Medulla oblongata (tissue), 1 donor: ENCODE measurements at regions not wholly inside any gene's neighbourhood (a gene's known extent, or its start where the extent isn't known, plus 50 kb on each side); places are given as distances from the start of the nearest gene placed in this dataset.

Experiments
- DNase-seq: peaks from one replicate; pipeline ENCODE4 v3.0.0-alpha.2; 2015; ENCODE audit errors: extremely low spot score

DNA sequence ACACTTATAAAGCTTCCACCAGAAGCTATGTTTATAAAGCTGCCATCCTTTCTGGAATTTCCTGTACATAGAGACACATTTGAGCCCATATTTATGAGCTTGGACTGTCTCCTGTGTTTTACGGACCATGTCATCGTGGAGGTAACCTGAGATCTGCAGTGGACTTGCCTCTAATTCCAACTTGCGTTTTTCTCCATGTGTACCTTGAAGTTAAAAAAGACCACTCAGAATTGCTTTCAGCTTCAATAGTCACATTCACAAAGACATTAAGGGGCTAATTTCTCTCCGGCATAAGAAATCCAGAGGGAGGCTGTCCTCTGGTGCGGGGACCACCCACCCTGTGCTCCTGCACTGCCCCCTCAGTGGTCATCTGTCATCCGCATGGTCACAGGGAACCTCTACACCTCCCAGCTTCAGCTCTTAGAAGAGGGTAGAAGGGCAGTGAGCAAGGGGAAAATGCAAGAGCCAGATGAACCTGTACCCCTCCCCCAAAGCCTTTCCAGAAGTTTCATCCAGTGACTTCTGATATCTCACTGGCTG lies 521.4 kb upstream of the CAMK1G start:
- no peak for DNase-seq

DNA sequence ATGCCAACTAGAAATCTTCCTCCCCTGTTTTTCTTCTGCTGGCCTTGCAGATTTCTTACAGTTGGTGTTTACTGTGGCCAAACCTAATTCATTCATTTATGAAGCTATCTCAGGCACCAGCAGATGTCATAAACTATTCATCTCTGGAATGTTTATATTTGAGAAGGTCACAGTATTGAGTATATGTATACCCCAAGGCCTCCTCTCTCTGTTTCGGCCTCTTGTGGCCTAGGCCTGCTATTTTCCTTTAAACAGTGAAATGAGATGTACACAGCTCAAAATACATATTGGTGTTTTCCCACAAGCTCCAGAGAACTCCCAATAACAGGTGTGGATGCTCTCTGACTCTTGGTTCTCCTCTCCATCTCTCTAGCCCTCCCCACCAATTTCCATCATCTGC lies 520.7 kb upstream of the CAMK1G start:
- no peak for DNase-seq

DNA sequence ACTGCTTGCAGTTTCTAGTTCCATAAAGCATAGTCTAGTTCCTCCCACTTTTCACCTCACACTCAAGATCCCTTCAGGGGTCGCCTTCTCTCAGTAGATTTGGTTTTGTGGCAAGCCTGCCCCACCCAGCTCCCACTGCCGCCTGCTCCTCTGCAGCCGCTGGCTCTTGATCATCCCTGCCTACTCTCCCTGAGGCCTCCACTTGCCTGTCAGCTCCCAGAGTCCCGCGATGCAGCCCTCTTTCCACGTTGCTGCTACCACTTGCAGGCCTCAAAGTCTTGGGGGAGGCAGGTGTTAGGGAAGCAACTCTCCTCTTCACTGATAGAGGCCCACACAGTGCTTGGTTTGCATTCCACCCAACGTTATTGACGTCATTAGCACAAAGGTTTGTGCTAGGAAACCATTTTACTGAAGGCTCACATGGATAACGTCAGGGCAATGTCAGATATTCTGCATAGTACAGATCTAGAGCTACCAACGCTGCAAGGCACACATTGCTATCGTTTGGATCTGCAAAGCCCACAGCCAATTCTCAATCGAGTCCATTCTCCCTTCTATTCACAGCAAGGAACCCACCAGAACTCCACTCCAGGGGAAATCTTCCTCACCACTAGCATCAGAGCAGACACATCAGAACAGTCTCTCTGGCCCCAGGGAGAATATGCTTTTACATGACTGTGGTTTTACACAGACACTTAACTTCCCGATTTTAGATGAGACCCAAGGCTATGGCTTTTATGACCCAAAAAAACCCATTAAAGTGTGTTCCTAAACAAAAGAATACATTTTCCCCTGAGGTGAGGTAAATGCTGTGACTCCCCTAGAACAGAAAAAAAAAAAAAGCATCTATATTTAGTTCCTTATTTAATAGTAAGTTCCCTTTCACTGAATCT lies 519.5 kb upstream of the CAMK1G start:
- DNase-seq: no peak

DNA sequence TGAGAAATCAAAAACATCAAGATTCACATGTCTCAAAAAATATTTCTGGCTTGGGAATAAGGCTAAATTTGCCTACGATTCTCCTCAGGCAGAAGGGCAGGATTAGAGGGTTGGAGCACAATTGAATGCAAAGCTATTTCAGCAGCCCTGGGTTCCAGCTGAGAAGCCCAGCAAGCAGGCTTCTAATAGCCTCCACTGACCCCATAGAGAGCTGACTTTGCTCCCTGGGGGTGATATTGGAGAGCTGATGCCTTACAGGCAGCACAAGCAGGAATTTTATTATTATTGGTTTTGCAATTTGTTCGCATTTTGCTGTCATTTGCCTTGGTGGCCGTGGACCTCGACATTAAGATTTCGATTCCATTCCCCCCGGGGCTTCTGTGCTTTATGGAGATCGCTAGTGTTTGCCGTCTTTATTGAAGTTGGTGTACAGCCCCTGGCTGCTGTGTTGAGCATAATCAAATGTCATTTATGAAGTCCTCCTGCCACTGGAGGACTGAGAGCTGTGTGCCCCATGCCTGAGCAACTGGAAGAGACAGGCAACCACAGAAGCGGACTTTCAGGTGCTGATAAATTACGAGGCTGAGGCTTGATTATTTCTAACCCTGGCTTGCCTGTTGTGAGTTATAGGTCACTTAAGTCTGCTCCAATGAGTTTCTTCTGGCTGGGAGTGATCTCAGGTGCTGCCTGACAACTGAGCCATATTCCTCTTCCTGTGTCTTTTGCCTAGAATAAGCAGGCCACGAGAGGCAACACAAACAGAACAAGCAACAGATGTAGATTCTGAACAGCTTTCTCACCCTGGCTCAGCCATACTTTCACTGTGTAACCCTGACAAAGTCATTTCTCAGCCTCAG lies 518.4 kb upstream of the CAMK1G start:
- no peak for DNase-seq

GRCh38 chr1:209072481-209072880 lies 511.0 kb upstream of the CAMK1G start:
- no peak for DNase-seq

DNA sequence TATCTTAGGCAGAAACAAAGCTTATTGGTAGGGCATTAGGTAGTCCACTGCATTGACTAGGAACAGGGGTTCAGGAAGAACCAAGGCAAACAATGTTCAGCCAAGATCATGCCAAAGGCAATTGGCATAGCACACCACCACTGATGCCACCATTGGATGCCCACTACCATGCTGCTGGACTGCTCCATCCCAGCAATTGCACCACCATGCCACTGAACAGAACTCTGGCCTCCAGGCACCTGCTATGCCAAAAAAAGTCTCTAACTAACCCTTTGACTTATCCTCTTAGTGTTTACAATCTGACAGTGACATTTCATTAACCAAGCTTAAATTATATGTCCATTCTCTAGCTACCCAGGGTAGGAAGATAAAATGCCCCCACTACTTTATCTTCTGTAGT lies 509.6 kb upstream of the CAMK1G start:
- DNase-seq: no peak

- no peak for DNase-seq
Measured at GRCh38 chr1:209074575-209075250, 508.8 kb upstream of the CAMK1G start.

GRCh38 chr1:209076688-209077087 lies 506.8 kb upstream of the CAMK1G start:
- no peak for DNase-seq

GRCh38 chr1:209080170-209080781 lies 503.2 kb upstream of the CAMK1G start:
- DNase-seq: no peak

- DNase-seq: no peak
Measured at GRCh38 chr1:209086486-209087192, 496.9 kb upstream of the CAMK1G start.

DNA sequence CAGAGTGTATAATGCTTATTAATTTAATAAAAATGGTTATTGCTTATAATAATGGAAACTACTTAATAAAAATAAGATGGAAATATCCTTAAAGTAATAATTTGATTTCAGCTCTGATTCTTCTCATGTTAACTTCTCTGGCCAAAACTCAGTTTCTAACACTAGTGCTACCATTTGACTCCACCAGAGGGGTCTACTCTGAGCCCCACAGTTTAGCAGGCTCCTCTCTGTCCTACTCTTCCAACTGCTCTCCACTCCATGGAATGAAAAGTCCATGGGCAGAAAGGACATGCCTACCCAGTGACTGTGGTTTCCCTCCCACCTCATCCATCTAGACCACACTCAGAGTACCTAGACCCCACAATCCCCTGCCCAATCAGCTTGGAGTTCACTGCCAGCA lies 489.1 kb upstream of the CAMK1G start:
- DNase-seq: no peak

- DNase-seq: no peak
Measured at GRCh38 chr1:209095627-209096595, 487.6 kb upstream of the CAMK1G start.

DNA sequence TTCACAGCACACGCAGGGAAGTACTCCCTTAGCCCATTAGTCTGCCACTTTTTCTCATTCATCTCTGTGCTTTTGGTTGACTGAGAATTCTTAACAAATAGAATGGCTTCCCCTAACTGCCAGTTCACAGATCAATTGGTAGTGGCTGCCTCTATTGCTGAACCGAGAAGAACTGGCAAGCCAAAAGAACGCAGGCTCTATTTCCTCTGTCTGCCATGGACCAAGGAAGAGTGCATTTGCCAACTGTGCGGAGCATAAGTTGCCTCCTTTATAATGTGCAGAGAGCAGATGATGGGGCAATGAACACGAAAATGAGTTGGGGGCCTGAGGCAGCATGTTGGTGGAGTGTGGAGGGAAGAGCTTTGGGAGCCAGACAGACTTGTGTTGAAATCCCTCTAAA lies 483.1 kb upstream of the CAMK1G start:
- no peak for DNase-seq

DNA sequence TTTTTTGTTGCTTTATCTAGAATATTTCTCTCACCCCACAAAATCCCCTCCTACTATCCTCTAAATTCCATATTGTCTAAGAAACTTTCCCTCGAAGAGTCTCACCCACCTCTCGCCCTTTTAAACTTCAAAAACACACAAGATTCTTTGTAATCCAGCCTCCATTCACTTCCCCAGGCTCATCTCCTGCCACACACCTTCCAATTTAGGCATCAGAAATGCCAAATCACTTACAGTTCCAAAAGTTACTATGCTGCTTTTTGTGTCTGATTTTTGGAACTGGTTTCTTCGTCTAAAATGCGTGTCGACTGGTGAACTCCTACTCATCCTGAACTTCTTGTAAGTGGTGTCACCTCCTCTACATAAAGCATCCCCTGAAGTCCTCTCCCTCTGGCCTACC lies 482.4 kb upstream of the CAMK1G start:
- no peak for DNase-seq

- no peak for DNase-seq
Measured at GRCh38 chr1:209102120-209102519, 481.4 kb upstream of the CAMK1G start.

- DNase-seq: no peak
Measured at GRCh38 chr1:209102531-209102930, 481.0 kb upstream of the CAMK1G start.

DNA sequence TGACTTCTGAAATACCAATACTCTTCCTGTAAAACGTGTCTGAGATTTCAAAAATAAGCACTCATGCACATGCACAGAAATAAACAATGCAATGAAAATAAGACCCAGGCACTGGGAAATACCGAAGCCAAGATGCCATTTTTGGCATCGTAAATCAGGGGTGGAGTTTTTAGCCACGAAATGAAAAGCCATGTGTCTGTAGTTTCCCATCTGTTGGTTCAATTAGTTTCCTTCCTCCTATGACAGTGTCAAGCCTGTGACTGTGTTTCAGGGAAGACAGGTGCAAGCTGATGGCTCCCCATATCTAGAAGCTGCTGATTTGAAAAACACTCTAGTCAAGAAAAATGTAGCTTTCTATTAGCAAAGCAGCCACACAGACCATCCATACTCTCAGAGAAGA lies 480.4 kb upstream of the CAMK1G start:
- no peak for DNase-seq

DNA sequence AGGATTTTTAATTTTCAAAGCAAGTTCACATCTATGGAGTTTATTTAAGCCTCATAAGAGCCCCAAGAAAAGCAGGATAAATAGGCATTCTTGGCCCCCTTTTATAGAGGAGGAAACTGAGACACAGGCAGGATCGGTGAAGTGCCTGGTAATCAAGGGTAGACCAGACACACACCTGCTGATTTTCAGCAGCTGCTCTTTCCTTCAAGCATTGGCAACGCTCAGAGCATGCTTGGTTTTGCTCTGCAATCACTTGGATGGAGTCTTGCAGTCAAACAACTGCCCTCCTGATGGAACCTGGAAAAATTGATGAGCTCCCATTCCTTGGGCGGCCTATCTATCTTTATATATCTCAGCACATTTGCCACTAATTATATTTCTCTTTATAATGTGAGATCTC lies 478.9 kb upstream of the CAMK1G start:
- no peak for DNase-seq

- DNase-seq: no peak
Measured at GRCh38 chr1:209105701-209106100, 477.8 kb upstream of the CAMK1G start.

DNA sequence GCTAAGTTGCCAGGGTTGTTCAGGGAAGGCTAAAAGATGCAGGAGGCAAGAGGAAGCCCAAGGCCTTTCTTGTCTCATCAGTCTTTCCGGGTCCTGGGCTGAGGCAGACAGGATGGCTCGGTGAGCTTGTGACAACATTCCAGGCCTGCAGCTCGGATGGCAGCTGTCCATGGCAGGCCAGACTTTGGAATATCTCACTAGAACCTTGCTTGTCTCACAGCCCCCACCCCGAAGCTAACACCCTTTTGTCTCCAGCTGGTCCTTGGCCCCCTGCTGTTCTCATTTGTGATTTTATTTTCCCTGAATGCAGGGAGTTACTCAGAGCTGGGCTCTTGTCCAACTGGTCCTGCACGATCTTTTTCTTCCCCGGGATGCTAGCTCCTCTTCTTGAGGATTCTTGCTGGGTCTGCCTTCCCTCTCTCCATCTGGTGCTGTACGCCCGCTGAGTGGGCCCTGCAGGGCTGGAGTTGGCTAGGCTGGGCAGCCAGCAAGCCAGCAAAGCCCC lies 477.2 kb upstream of the CAMK1G start:
- peak; percentile 28 for DNase-seq
